ENCODE measurements at regions not wholly inside any gene's neighbourhood (a gene's known extent, or its start where the extent isn't known, plus 50 kb on each side); places are given as distances from the start of the nearest gene placed in this dataset.

GRCh38 chr12:118727196-118727978 lies 254.0 kb upstream of the SRRM4 start:
- no peaks in the 10 kb centered on the region for H3K4me1 ChIP-seq (ENCODE audit: insufficient read depth, low read length)
- no peak overlapping the region for H3K27ac ChIP-seq (ENCODE audit: low read length)
- H4K20me1 ChIP-seq (ENCODE audit: insufficient read depth, low read length) = no peaks in the 10 kb centered on the region
- DNase-seq (no peak), ATAC-seq (ENCODE audit: insufficient read depth, low read depth) (no peak)
- peaks cover 4% of the 10 kb centered on the region for H3K27me3 ChIP-seq (ENCODE audit: insufficient read depth, low read length, poor library complexity)
- H3K36me3 ChIP-seq (ENCODE audit: insufficient read depth, low read length) = no peaks in the 10 kb centered on the region
- TF ChIP-seq EZH2 (IDR thresholded peaks at IDR 0.05; ENCODE audit: borderline replicate concordance, low read depth, low read length, severe bottlenecking) (no peak), CTCF (IDR thresholded peaks at IDR 0.05; ENCODE audit: borderline replicate concordance, extremely low read depth, low read length, poor library complexity, severe bottlenecking) (no peak)
- no peaks in the 10 kb centered on the region for H3K9me3 ChIP-seq (ENCODE audit: insufficient read depth, low read length, severe bottlenecking)
- no peak overlapping the region for H3K4me2 ChIP-seq (ENCODE audit: insufficient read depth, low read length)
- H2AFZ ChIP-seq (ENCODE audit: low read depth, low read length) = no peak overlapping the region
- H3K4me3 ChIP-seq (ENCODE audit: low read depth in 1 of 2, low read length in 2 of 2) = no peak overlapping the region
- no peak overlapping the region for H3K9ac ChIP-seq (ENCODE audit: low read depth, low read length)
- H3K79me2 ChIP-seq (ENCODE audit: insufficient read depth, low read length) = no peaks in the 10 kb centered on the region

GRCh38 chr12:118727979-118728366 lies 253.4 kb upstream of the SRRM4 start:
- H3K4me3 ChIP-seq (ENCODE audit: low read depth in 1 of 2, low read length in 2 of 2) = no peak overlapping the region
- no peaks in the 10 kb centered on the region for H3K4me1 ChIP-seq (ENCODE audit: insufficient read depth, low read length)
- H2AFZ ChIP-seq (ENCODE audit: low read depth, low read length) = no peak overlapping the region
- no peak overlapping the region for H3K4me2 ChIP-seq (ENCODE audit: insufficient read depth, low read length)
- H3K9ac ChIP-seq (ENCODE audit: low read depth, low read length) = no peak overlapping the region
- no peaks in the 10 kb centered on the region for H4K20me1 ChIP-seq (ENCODE audit: insufficient read depth, low read length)
- no peaks in the 10 kb centered on the region for H3K9me3 ChIP-seq (ENCODE audit: insufficient read depth, low read length, severe bottlenecking)
- no peaks in the 10 kb centered on the region for H3K36me3 ChIP-seq (ENCODE audit: insufficient read depth, low read length)
- H3K27ac ChIP-seq (ENCODE audit: low read length) = no peak overlapping the region
- no peaks in the 10 kb centered on the region for H3K79me2 ChIP-seq (ENCODE audit: insufficient read depth, low read length)
- ATAC-seq (ENCODE audit: insufficient read depth, low read depth) = no peak
- no peak for DNase-seq
- TF ChIP-seq EZH2 (IDR thresholded peaks at IDR 0.05; ENCODE audit: borderline replicate concordance, low read depth, low read length, severe bottlenecking) = no peak
- TF ChIP-seq CTCF (IDR thresholded peaks at IDR 0.05; ENCODE audit: borderline replicate concordance, extremely low read depth, low read length, poor library complexity, severe bottlenecking) = no peak
- H3K27me3 ChIP-seq (ENCODE audit: insufficient read depth, low read length, poor library complexity) = peaks cover 4% of the 10 kb centered on the region

GRCh38 chr12:118734266-118734665 lies 247.1 kb upstream of the SRRM4 start:
- no peaks in the 10 kb centered on the region for H3K4me1 ChIP-seq (ENCODE audit: insufficient read depth, low read length)
- ATAC-seq (ENCODE audit: insufficient read depth, low read depth) (no peak), DNase-seq (no peak)
- no peak overlapping the region for H3K27ac ChIP-seq (ENCODE audit: low read length)
- H3K36me3 ChIP-seq (ENCODE audit: insufficient read depth, low read length) = no peaks in the 10 kb centered on the region
- H3K9me3 ChIP-seq (ENCODE audit: insufficient read depth, low read length, severe bottlenecking) = no peaks in the 10 kb centered on the region
- H3K79me2 ChIP-seq (ENCODE audit: insufficient read depth, low read length) = no peaks in the 10 kb centered on the region
- H3K27me3 ChIP-seq (ENCODE audit: insufficient read depth, low read length, poor library complexity) = peaks cover 2% of the 10 kb centered on the region
- H3K9ac ChIP-seq (ENCODE audit: low read depth, low read length) = no peak overlapping the region
- no peak for TF ChIP-seq CTCF (IDR thresholded peaks at IDR 0.05; ENCODE audit: borderline replicate concordance, extremely low read depth, low read length, poor library complexity, severe bottlenecking)
- no peak for TF ChIP-seq EZH2 (IDR thresholded peaks at IDR 0.05; ENCODE audit: borderline replicate concordance, low read depth, low read length, severe bottlenecking)
- no peak overlapping the region for H3K4me2 ChIP-seq (ENCODE audit: insufficient read depth, low read length)
- H2AFZ ChIP-seq (ENCODE audit: low read depth, low read length) = no peak overlapping the region
- H3K4me3 ChIP-seq (ENCODE audit: low read depth in 1 of 2, low read length in 2 of 2) = no peak overlapping the region
- H4K20me1 ChIP-seq (ENCODE audit: insufficient read depth, low read length) = no peaks in the 10 kb centered on the region
